HEK293 (cell line): ENCODE measurements at regions not wholly inside any gene's neighbourhood (a gene's known extent, or its start where the extent isn't known, plus 50 kb on each side); places are given as distances from the start of the nearest gene placed in this dataset.

Source experiments
- ZBTB8A ChIP-seq: fragments of 450-650 bp; formaldehyde crosslinking; IDR thresholded peaks from 2 replicates; pipeline ENCODE4 v1.5.1; 2016; ENCODE audit warnings: missing biosample characterization, missing genetic modification characterization
- ZNF121 ChIP-seq: fragments of 450-650 bp; formaldehyde crosslinking; IDR thresholded peaks from 2 replicates; pipeline ENCODE4 v1.5.1; 2016; ENCODE audit warnings: missing biosample characterization, missing genetic modification characterization
- ZNF26 ChIP-seq: fragments of 450-650 bp; formaldehyde crosslinking; IDR thresholded peaks from 2 replicates; pipeline ENCODE4 v1.5.1; 2016; ENCODE audit warnings: missing biosample characterization, missing genetic modification characterization
- ZNF354C ChIP-seq: fragments of 450-650 bp; formaldehyde crosslinking; IDR thresholded peaks from 2 replicates; pipeline ENCODE4 v1.5.1; 2016; ENCODE audit warnings: missing biosample characterization, missing genetic modification characterization, low read depth, borderline replicate concordance

DNA sequence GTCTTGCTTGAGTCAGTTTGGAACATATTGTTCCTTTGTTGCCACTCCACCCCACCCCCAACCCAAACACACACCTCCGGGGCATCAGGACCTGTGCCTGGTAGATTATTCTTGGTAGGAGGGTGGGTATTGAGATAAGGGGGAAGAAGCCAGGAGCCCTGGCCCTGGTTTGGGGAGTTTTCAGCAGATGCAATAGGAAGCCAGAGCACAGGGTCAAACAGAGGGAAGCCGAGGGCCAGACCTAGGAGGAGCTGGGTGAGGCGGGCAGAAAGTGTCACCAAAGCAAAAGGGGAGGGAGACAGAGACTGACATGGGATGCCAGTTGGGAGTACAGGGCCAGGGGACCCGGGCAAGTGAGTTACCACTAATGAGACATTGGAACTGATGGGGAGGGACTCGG is 163.1 kb downstream of the RPLP1 start:
- TF ChIP-seq ZNF354C (no peak), ZBTB8A (tag by site-specific recombination) (no peak), ZNF121 (tag by site-specific recombination) (no peak), ZNF26 (no peak)
